ENCODE measurements at regions not wholly inside any gene's neighbourhood (a gene's known extent, or its start where the extent isn't known, plus 50 kb on each side); places are given as distances from the start of the nearest gene placed in this dataset.

DNA sequence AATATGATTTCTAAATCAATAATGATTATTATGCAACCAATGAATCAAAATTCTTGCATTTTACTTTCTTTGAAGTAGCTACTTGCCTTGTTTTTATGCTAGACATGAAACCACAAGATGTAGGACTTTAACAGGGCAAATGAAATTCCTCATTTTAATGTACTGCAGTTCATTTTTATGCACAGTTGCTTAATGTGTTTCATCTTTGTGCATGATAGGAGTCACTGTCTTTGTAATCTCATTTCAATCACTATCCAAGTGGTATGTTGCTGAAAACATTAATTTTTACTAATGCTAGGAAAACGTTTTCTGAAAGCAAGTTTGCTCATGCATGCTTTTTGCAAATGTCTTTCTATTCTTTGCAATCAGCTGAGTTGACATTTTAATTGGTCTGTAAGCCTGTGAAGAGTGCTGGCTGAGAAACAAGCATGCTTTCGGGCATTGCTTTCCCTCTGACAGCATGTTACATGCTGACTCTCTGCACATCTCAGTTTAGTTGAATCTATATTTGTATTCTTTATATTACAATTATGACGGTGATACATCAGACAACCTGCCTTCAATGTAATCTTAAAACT, 535.0 kb upstream of the CDH18 start:
- TF ChIP-seq CTCF (conservative IDR thresholded peaks at IDR 0.05; ENCODE audit: low read depth, low read length) (no peak), EZH2 (IDR thresholded peaks at IDR 0.05; ENCODE audit: borderline replicate concordance, low read depth, low read length, poor library complexity, severe bottlenecking) (no peak)

Data from A673 (cell line).